Esophagus squamous epithelium (tissue), 4 donors: ENCODE measurements at regions not wholly inside any gene's neighbourhood (a gene's known extent, or its start where the extent isn't known, plus 50 kb on each side); places are given as distances from the start of the nearest gene placed in this dataset.

ENCODE experiments used
- POLR2A ChIP-seq, 4 donors: fragments of 450-650 bp; IDR thresholded peaks; one replicate each; pipeline ENCODE4 v1.6.1; 2017; ENCODE audit warnings: antibody characterized with exemption in 4 of 4, mild to moderate bottlenecking in 4 of 4, moderate library complexity in 3 of 4
- TF ChIP-seq, protein P1 (sequence below), 6 experiments: fragments of 450-650 bp in 4 of 6; fragments of 200-600 bp in 2 of 6; sonication (generic) in 2 of 6; IDR thresholded peaks; one replicate each; pipeline ENCODE4 v1.5.1; 2016 to 2019; ENCODE audit warnings: antibody characterized with exemption in 6 of 6, mild to moderate bottlenecking in 4 of 6, moderate library complexity in 4 of 6

DNA sequence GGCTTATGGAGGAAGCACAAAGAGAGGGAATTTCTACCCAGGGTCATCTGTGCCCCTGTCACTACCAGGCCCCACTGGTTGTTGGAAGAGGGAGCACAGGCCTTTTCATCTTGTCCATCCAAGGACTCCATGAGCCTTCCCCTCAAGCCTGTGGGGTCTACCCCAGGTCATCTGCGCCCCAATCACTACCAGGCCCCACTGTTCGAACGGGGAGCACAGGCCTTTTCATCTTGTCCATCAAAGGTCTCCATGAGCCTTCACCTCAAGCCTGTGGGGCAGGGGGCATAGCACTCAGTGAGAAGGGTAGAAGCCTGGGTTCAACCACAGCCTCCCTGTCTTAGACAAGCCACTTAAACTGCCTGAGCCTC lies 101.5 kb upstream of the CDH5 start:
- TF ChIP-seq, protein P1, sequence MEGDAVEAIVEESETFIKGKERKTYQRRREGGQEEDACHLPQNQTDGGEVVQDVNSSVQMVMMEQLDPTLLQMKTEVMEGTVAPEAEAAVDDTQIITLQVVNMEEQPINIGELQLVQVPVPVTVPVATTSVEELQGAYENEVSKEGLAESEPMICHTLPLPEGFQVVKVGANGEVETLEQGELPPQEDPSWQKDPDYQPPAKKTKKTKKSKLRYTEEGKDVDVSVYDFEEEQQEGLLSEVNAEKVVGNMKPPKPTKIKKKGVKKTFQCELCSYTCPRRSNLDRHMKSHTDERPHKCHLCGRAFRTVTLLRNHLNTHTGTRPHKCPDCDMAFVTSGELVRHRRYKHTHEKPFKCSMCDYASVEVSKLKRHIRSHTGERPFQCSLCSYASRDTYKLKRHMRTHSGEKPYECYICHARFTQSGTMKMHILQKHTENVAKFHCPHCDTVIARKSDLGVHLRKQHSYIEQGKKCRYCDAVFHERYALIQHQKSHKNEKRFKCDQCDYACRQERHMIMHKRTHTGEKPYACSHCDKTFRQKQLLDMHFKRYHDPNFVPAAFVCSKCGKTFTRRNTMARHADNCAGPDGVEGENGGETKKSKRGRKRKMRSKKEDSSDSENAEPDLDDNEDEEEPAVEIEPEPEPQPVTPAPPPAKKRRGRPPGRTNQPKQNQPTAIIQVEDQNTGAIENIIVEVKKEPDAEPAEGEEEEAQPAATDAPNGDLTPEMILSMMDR (IDR thresholded peaks at IDR 0.05): no peak
- TF ChIP-seq POLR2A (IDR thresholded peaks at IDR 0.05): no peak
